HEK293 (cell line): ENCODE measurements at regions not wholly inside any gene's neighbourhood (a gene's known extent, or its start where the extent isn't known, plus 50 kb on each side); places are given as distances from the start of the nearest gene placed in this dataset.

Source experiments
- CTCF ChIA-PET: fragments of 350-600 bp; formaldehyde crosslinking; extraction: SDS; loops from one replicate; lab custom pipeline; 2021; ENCODE audit warnings: antibody characterized with exemption; lab: Yijun Ruan, JAX
- POLR2A ChIA-PET: fragments of 300-600 bp; formaldehyde crosslinking; extraction: SDS; loops from one replicate; lab custom pipeline; 2020; ENCODE audit warnings: antibody characterized with exemption, inconsistent platforms; lab: Yijun Ruan, JAX
- H3K27ac ChIP-seq: fragments of 200-500 bp; sonication (Bioruptor generic); 2 replicates; pipeline ENCODE4 v1.5.1; 2014; ENCODE audit warnings: low read depth, low read length, control low read depth, inconsistent platforms; ENCODE audit errors: extremely low read depth
- H3K36me3 ChIP-seq, 2 experiments: fragments of 200-500 bp in 1 of 2; sonication (Bioruptor generic) in 1 of 2; 1 replicate in 1 of 2; 2 replicates in 1 of 2; pipeline ENCODE4 v1.5.1; 2014 to 2017; ENCODE audit warnings: inconsistent platforms in 2 of 2, low read length in 2 of 2; ENCODE audit not compliant: control insufficient read depth in 2 of 2, insufficient read depth in 1 of 2
- H3K4me1 ChIP-seq: fragments of 200-500 bp; sonication (Bioruptor generic); 2 replicates; pipeline ENCODE4 v1.5.1; 2014; ENCODE audit warnings: mild to moderate bottlenecking, low read length, inconsistent platforms; ENCODE audit not compliant: control insufficient read depth, insufficient read depth
- H3K4me3 ChIP-seq: 2 replicates; pipeline ENCODE4 v1.5.1; 2011; ENCODE audit warnings: low read depth, mild to moderate bottlenecking, control low read depth, low read length, moderate library complexity
- H3K9me3 ChIP-seq: fragments of 200-500 bp; sonication (Bioruptor generic); 2 replicates; pipeline ENCODE4 v1.5.1; 2014; ENCODE audit warnings: low read depth, low read length, inconsistent platforms; ENCODE audit not compliant: control insufficient read depth, insufficient read depth
- IKZF3 ChIP-seq: fragments of 450-650 bp; IDR thresholded peaks from 2 replicates; pipeline ENCODE4 v1.5.0; 2018; ENCODE audit warnings: missing biosample characterization, mild to moderate bottlenecking, missing genetic modification characterization, moderate library complexity
- PRDM10 ChIP-seq: fragments of 450-650 bp; formaldehyde crosslinking; IDR thresholded peaks from 2 replicates; pipeline ENCODE4 v1.5.1; 2016; ENCODE audit warnings: missing biosample characterization, missing genetic modification characterization
- ZBTB20 ChIP-seq: fragments of 450-650 bp; formaldehyde crosslinking; IDR thresholded peaks from 2 replicates; pipeline ENCODE4 v1.5.1; 2016; ENCODE audit warnings: missing biosample characterization, missing genetic modification characterization
- ZBTB49 ChIP-seq: fragments of 450-650 bp; formaldehyde crosslinking; IDR thresholded peaks from 2 replicates; pipeline ENCODE4 v1.5.1; 2016; ENCODE audit warnings: missing biosample characterization, missing genetic modification characterization, low read depth
- ZBTB6 ChIP-seq: fragments of 450-650 bp; formaldehyde crosslinking; IDR thresholded peaks from 2 replicates; pipeline ENCODE4 v1.5.1; 2017; ENCODE audit warnings: missing biosample characterization, missing genetic modification characterization
- ZNF133 ChIP-seq: fragments of 450-650 bp; formaldehyde crosslinking; IDR thresholded peaks from 2 replicates; pipeline ENCODE4 v1.5.1; 2016; ENCODE audit warnings: missing biosample characterization, missing genetic modification characterization
- ZNF280C ChIP-seq: fragments of 450-650 bp; formaldehyde crosslinking; IDR thresholded peaks from 2 replicates; pipeline ENCODE4 v1.5.1; 2016; ENCODE audit warnings: missing biosample characterization, missing genetic modification characterization
- ZNF335 ChIP-seq: fragments of 450-650 bp; formaldehyde crosslinking; conservative IDR thresholded peaks from 2 replicates; pipeline ENCODE4 v1.5.1; 2016; ENCODE audit warnings: missing biosample characterization, missing genetic modification characterization
- ZNF37A ChIP-seq: fragments of 450-650 bp; IDR thresholded peaks from 2 replicates; pipeline ENCODE4 v1.5.1; 2018; ENCODE audit warnings: missing biosample characterization, missing genetic modification characterization
- ZNF488 ChIP-seq: fragments of 450-650 bp; formaldehyde crosslinking; IDR thresholded peaks from 2 replicates; pipeline ENCODE4 v1.5.1; 2016; ENCODE audit warnings: missing biosample characterization, missing genetic modification characterization
- ZNF529 ChIP-seq: fragments of 450-650 bp; formaldehyde crosslinking; IDR thresholded peaks from 2 replicates; pipeline ENCODE4 v1.5.1; 2017; ENCODE audit warnings: missing genetic modification characterization, missing biosample characterization; ENCODE audit not compliant: insufficient replicate concordance

GRCh38 chr4:178941975-178942374 is 1499.7 kb upstream of the AGA start:
- ChIA-PET POLR2A (no interaction called here), CTCF (no interaction called here)
- TF ChIP-seq ZNF529 (no peak), PRDM10 (tag by site-specific recombination) (no peak)
- no peaks in the 10 kb centered on the region for H3K9me3 ChIP-seq
- no peak overlapping the region for H3K4me3 ChIP-seq
- no peaks in the 10 kb centered on the region for H3K4me1 ChIP-seq
- H3K36me3 ChIP-seq, result no peaks in the 10 kb centered on the region
- no peak overlapping the region for H3K27ac ChIP-seq

GRCh38 chr4:178953447-178954120 is 1511.3 kb upstream of the AGA start:
- Histone ChIP-seq H3K36me3 (no peaks in the 10 kb centered on the region), H3K27ac (no peak overlapping the region), H3K4me3 (no peak overlapping the region), H3K9me3 (no peaks in the 10 kb centered on the region), H3K4me1 (no peaks in the 10 kb centered on the region)
- ChIA-PET POLR2A (no interaction called here), CTCF (no interaction called here)
- TF ChIP-seq ZBTB6 (tag by site-specific recombination) (no peak), ZNF335 (no peak), ZNF133 (tag by site-specific recombination) (no peak), ZBTB49 (tag by site-specific recombination) (no peak), ZBTB20 (tag by site-specific recombination) (no peak), ZNF280C (tag by site-specific recombination) (no peak), ZNF37A (tag by site-specific recombination) (no peak), ZNF488 (tag by site-specific recombination) (no peak), IKZF3 (no peak)
